Stimulated activated memory B cell treated with anti-CD40 and anti-IgM and Interleukin-4, amounts not matched to agents 10 μg/mL and 1 μg/mL and 100 μg/mL, for 72 hours (primary cell): ENCODE measurements at regions not wholly inside any gene's neighbourhood (a gene's known extent, or its start where the extent isn't known, plus 50 kb on each side); places are given as distances from the start of the nearest gene placed in this dataset.
"Not testable (repeated sequence)": the region's sequence is repeated elsewhere in the genome, so short reads cannot be mapped to it uniquely, and the experiment has no call there.

Experiments used
- ATAC-seq: fragments of 150-1000 bp; cut with Tn5 transposase; 2 replicates; pipeline ENCODE4 v1.10.0; 2021
- H3K27ac Mint-ChIP-seq: one replicate; pipeline ENCODE4 v1.8.0; 2022; ENCODE audit warnings: mild to moderate bottlenecking, mixed read lengths
- H3K27me3 Mint-ChIP-seq: one replicate; pipeline ENCODE4 v1.8.0; 2022; ENCODE audit warnings: mixed read lengths
- H3K36me3 Mint-ChIP-seq: one replicate; pipeline ENCODE4 v1.8.0; 2022; ENCODE audit warnings: mixed read lengths
- H3K4me1 Mint-ChIP-seq: one replicate; pipeline ENCODE4 v1.8.0; 2022; ENCODE audit warnings: mixed read lengths
- H3K4me3 Mint-ChIP-seq: one replicate; pipeline ENCODE4 v1.8.0; 2022; ENCODE audit warnings: mild to moderate bottlenecking, moderate library complexity, mixed read lengths
- H3K9me3 Mint-ChIP-seq: one replicate; pipeline ENCODE4 v1.8.0; 2022; ENCODE audit warnings: mixed read lengths

DNA sequence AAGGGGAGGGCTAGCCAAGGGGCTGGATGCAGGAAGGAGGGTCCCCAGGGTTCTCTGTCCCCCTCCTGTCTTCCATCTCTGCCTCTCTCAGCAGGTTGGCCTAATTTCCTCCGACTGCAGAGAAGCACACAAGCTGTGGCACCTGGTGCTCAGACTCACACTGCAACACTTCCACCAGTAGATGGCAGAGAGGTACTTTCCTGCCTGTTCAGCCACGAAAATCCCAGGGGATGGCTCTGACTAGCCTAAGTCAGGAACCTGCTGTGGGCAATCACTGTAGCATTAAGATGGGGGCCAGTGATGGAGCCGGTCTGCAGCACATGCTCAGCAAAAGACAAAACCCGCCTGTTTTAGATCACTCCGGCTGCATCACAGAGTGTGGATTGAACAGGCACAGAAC is 2721.7 kb upstream of the TPTE start:
- not testable (repeated sequence) for H3K4me1 Mint-ChIP-seq, H3K27me3 Mint-ChIP-seq, H3K9me3 Mint-ChIP-seq, H3K27ac Mint-ChIP-seq, H3K36me3 Mint-ChIP-seq, H3K4me3 Mint-ChIP-seq, ATAC-seq

- H3K4me1 Mint-ChIP-seq, H3K27ac Mint-ChIP-seq, H3K27me3 Mint-ChIP-seq, H3K4me3 Mint-ChIP-seq, H3K9me3 Mint-ChIP-seq, H3K36me3 Mint-ChIP-seq: not testable (repeated sequence)
- peak; percentile 53 for ATAC-seq
These were observed 2707.9 kb upstream of the TPTE start for GRCh38 chr21:7813475-7813874.

DNA sequence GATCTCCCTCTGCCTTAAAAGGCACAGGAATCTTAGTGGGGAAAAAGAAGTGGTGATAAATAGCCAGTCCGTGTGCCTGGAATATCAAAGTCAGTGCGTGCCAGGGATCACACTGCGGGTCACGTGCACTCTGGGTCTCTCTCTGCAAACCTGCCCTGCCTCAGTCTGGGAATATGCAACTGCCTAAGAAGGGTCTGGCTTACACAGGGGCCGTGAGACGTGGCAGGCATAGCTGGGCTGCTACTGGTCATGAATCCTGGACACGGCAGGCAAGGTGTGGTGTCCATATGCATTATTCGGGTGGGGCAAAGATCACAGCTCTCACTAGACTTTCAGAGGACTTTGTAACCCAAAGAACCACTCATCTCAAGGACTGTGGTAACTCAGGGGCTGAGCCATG is 2704.4 kb upstream of the TPTE start:
- not testable (repeated sequence) for ATAC-seq, H3K27me3 Mint-ChIP-seq, H3K4me1 Mint-ChIP-seq, H3K27ac Mint-ChIP-seq, H3K9me3 Mint-ChIP-seq, H3K4me3 Mint-ChIP-seq, H3K36me3 Mint-ChIP-seq

GRCh38 chr21:7819301-7819700 is 2702.1 kb upstream of the TPTE start:
- not testable (repeated sequence) for H3K36me3 Mint-ChIP-seq, ATAC-seq, H3K27me3 Mint-ChIP-seq, H3K4me3 Mint-ChIP-seq, H3K27ac Mint-ChIP-seq, H3K9me3 Mint-ChIP-seq, H3K4me1 Mint-ChIP-seq

GRCh38 chr21:7825627-7826026 is 2695.8 kb upstream of the TPTE start:
- not testable (repeated sequence) for H3K27me3 Mint-ChIP-seq, H3K4me3 Mint-ChIP-seq, H3K27ac Mint-ChIP-seq, H3K36me3 Mint-ChIP-seq, H3K4me1 Mint-ChIP-seq, H3K9me3 Mint-ChIP-seq, ATAC-seq

DNA sequence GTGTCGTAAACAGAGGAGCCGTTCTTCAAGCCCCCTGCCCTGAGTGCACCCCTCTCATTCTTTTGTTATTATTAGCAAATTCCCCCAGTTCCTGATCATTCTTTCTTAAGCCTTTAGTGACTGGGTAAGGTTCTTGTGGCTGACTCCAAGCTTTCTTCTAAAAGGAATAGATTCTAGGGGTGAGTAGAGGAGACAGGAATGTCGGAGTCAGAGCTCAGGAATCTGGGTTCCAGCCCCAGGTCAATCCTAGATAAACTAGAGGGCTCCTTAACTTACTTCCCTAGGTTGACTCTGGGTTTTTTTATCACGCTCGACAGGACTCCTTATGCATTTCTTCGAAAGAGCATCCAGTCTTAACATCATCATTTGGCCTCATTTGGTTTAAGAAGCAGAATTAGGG is 2695.2 kb upstream of the TPTE start:
- H3K27ac Mint-ChIP-seq, H3K9me3 Mint-ChIP-seq, H3K27me3 Mint-ChIP-seq, H3K36me3 Mint-ChIP-seq, H3K4me3 Mint-ChIP-seq, H3K4me1 Mint-ChIP-seq, ATAC-seq: not testable (repeated sequence)

GRCh38 chr21:7828260-7828659 is 2693.1 kb upstream of the TPTE start:
- H3K4me1 Mint-ChIP-seq, H3K27ac Mint-ChIP-seq, H3K4me3 Mint-ChIP-seq: not testable (repeated sequence)

DNA sequence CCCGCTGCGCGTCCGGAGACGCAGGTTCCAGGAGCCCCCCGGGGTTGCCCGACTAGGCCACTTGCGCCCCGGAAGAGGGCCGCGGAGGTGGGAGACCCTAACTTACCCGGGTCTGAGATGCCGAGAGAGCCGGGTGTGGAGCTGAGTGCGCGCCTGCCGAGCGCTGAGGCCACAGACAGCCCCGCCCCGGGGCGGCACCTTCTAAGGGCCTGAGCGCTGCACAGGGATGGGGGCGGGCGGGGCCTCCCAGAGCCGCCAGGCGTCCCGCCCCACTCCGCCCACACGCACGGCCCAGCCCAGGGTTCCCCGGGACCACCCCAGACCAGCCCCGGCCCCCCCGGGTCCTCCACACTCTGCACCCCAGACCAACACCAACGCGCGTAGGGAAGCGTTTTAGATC is 2692.0 kb upstream of the TPTE start:
- not testable (repeated sequence) for H3K36me3 Mint-ChIP-seq, ATAC-seq, H3K27me3 Mint-ChIP-seq, H3K4me1 Mint-ChIP-seq, H3K4me3 Mint-ChIP-seq, H3K9me3 Mint-ChIP-seq, H3K27ac Mint-ChIP-seq

More at GRCh38 chr21:7828260-7828659, 2693.1 kb upstream of the TPTE start:
- H3K27me3 Mint-ChIP-seq, ATAC-seq, H3K36me3 Mint-ChIP-seq, H3K9me3 Mint-ChIP-seq: not testable (repeated sequence)

DNA sequence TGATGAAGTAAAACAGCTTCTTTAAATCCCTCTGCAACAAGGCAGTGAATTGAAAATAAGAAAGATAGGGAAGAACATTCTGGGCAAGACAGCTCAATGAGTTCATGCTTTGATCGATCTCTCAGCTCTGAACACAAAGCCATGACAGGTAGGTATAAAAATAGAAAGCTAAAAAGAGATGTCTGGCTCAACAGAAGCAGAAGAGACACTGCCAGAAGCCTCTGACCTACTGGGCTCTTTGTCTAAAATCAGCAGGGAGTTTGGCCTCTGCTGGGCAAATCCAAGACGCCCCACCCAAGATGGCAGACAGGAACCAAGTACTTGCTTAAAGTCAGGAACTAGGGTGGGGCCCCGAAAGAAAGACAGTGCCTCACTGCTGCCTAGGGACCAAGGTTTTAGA is 2684.1 kb upstream of the TPTE start:
- H3K27ac Mint-ChIP-seq, H3K4me3 Mint-ChIP-seq, H3K9me3 Mint-ChIP-seq, H3K4me1 Mint-ChIP-seq, ATAC-seq, H3K27me3 Mint-ChIP-seq, H3K36me3 Mint-ChIP-seq: not testable (repeated sequence)

- not testable (repeated sequence) for H3K4me3 Mint-ChIP-seq, H3K9me3 Mint-ChIP-seq, H3K36me3 Mint-ChIP-seq, H3K4me1 Mint-ChIP-seq, H3K27me3 Mint-ChIP-seq, H3K27ac Mint-ChIP-seq, ATAC-seq
These were observed 2668.0 kb upstream of the TPTE start for GRCh38 chr21:7853426-7853825.

GRCh38 chr21:7853836-7854235 is 2667.5 kb upstream of the TPTE start:
- not testable (repeated sequence) for ATAC-seq, H3K4me3 Mint-ChIP-seq, H3K27ac Mint-ChIP-seq, H3K27me3 Mint-ChIP-seq, H3K36me3 Mint-ChIP-seq, H3K4me1 Mint-ChIP-seq, H3K9me3 Mint-ChIP-seq
